Uterus (tissue), 2 donors: ENCODE measurements at regions not wholly inside any gene's neighbourhood (a gene's known extent, or its start where the extent isn't known, plus 50 kb on each side); places are given as distances from the start of the nearest gene placed in this dataset.

ENCODE experiments used
- CTCF ChIP-seq, 4 experiments: fragments of 200-600 bp in 2 of 4; fragments of 450-650 bp in 2 of 4; sonication (generic) in 2 of 4; IDR thresholded peaks; one replicate each; pipeline ENCODE4 v1.5.1; 2016 to 2019; ENCODE audit warnings: antibody characterized with exemption in 4 of 4, mild to moderate bottlenecking in 2 of 4, moderate library complexity in 1 of 4
- POLR2A ChIP-seq, 2 donors: fragments of 450-650 bp; IDR thresholded peaks; one replicate each; pipeline ENCODE4 v1.6.1; 2016; ENCODE audit warnings: antibody characterized with exemption in 2 of 2, mild to moderate bottlenecking in 1 of 2, moderate library complexity in 1 of 2

- TF ChIP-seq POLR2A (IDR thresholded peaks at IDR 0.05), result no peak
- no peak for TF ChIP-seq CTCF (IDR thresholded peaks at IDR 0.05)
These were observed 820.8 kb downstream of the MTRR start for GRCh38 chr5:8689773-8690172.
